MM.1S (cell line): ENCODE measurements at regions not wholly inside any gene's neighbourhood (a gene's known extent, or its start where the extent isn't known, plus 50 kb on each side); places are given as distances from the start of the nearest gene placed in this dataset.

Source experiments
- EZH2 ChIP-seq: fragments of 300-600 bp; sonication (generic); optimal IDR thresholded peaks from 2 replicates; pipeline ENCODE3; 2017; ENCODE audit warnings: low read depth, mild to moderate bottlenecking, antibody characterized with exemption, low read length, mixed read lengths
- EZH2phosphoT487 ChIP-seq: fragments of 300-600 bp; sonication (generic); IDR thresholded peaks from 2 replicates; pipeline ENCODE4 v1.6.1; 2018; ENCODE audit warnings: antibody characterized with exemption, low read length
- TF ChIP-seq, protein P1 (sequence below): fragments of 300-600 bp; sonication (generic); IDR thresholded peaks from 2 replicates; pipeline ENCODE4 v1.5.1; 2016; ENCODE audit warnings: antibody characterized with exemption, low read length, mixed read lengths

DNA sequence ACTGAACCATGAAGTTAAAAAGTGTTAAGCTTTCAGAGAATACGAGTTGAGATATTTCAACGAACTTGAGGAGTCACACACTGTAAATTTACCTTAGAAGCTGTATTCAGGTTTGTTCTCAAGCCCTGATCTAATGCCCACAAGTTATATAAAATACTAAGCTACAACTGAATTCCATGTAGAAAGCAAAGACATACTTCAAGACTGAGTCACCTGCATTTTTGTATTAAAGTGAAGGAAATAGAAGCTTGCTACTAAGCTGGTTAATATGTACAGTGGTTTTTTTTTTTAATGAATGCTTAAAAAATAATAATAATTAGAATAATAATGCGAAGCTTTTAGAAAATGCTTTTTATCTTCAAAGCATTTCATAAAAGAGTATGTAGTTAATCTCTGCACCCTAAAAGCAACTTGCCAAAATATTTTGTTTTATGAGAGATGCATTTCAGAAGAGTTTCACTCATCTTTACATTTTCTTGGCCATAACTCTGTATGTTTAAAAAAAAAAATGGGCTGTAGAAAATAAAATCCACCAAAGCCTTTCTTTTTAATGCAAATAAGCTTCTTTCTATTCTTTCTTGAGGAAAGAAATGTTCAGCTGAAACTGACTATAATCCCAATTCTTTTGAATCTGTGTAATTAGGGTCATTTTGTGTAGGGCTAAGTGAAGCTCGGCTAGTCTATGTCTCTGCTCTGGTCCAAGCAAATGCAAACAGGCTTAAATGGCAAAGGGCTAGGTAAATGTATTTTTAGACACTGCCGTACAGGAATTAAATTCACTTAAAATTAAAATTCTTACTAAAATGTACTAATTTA is 1047.5 kb upstream of the FLRT2 start:
- TF ChIP-seq, protein P1, sequence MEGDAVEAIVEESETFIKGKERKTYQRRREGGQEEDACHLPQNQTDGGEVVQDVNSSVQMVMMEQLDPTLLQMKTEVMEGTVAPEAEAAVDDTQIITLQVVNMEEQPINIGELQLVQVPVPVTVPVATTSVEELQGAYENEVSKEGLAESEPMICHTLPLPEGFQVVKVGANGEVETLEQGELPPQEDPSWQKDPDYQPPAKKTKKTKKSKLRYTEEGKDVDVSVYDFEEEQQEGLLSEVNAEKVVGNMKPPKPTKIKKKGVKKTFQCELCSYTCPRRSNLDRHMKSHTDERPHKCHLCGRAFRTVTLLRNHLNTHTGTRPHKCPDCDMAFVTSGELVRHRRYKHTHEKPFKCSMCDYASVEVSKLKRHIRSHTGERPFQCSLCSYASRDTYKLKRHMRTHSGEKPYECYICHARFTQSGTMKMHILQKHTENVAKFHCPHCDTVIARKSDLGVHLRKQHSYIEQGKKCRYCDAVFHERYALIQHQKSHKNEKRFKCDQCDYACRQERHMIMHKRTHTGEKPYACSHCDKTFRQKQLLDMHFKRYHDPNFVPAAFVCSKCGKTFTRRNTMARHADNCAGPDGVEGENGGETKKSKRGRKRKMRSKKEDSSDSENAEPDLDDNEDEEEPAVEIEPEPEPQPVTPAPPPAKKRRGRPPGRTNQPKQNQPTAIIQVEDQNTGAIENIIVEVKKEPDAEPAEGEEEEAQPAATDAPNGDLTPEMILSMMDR = no peak
- TF ChIP-seq EZH2phosphoT487 (no peak), EZH2 (no peak)
